HepG2 (cell line): ENCODE measurements at regions not wholly inside any gene's neighbourhood (a gene's known extent, or its start where the extent isn't known, plus 50 kb on each side); places are given as distances from the start of the nearest gene placed in this dataset.

Experiments used
- ATAC-seq: fragments of 200-7000 bp; cut with Tn5 transposase; 3 replicates; pipeline ENCODE4 v1.9.1; 2020; ENCODE audit warnings: mild to moderate bottlenecking, moderate library complexity
- BruUV-seq: library from RNA; stranded (reverse); fragments of 400-500 nt; replicated peaks from 2 replicates; lab custom pipeline; 2021; lab: Mats Ljungman, UMichigan
- CTCF ChIA-PET: fragments of 300-600 bp; formaldehyde crosslinking; extraction: SDS; loops from one replicate; lab custom pipeline; 2021; ENCODE audit warnings: low total read pairs, inconsistent platforms, low intra/inter-chr PET ratio; lab: Yijun Ruan, JAX
- POLR2A ChIA-PET: fragments of 350-600 bp; sonication (Branson Sonifier 250); formaldehyde crosslinking; loops from one replicate; lab custom pipeline; 2020; ENCODE audit warnings: antibody characterized with exemption, inconsistent platforms; lab: Yijun Ruan, JAX
- DNase-seq: peaks from one replicate; pipeline ENCODE4 v3.0.0-alpha.2; 2015; ENCODE audit warnings: low spot score
- FAIRE-seq: peaks from 3 replicates; lab custom pipeline; 2011; peaks lifted over from hg19 to GRCh38; lab: Jason Lieb, UNC
- H2AFZ ChIP-seq: one replicate; pipeline ENCODE4 v1.6.1; 2011; ENCODE audit warnings: low read length, inconsistent platforms
- H3K27ac ChIP-seq: fragments of 300-600 bp; 3 replicates; pipeline ENCODE4 v1.8.0; 2011; ENCODE audit warnings: mixed run types, mild to moderate bottlenecking, mixed read lengths, low read length, inconsistent platforms; ENCODE audit not compliant: insufficient read depth; ENCODE audit errors: extremely low read length
- H3K27me3 ChIP-seq, 2 experiments: fragments of 200-600 bp in 1 of 2; 2 replicates in 1 of 2; 3 replicates in 1 of 2; pipeline versions ENCODE4 v1.6.0 to v1.8.0; 2011; ENCODE audit warnings: low read length in 2 of 2, mild to moderate bottlenecking in 2 of 2, moderate library complexity in 2 of 2, inconsistent platforms in 1 of 2; ENCODE audit not compliant: insufficient read depth in 2 of 2, control insufficient read depth in 1 of 2
- H3K36me3 ChIP-seq, 2 experiments: fragments of 200-600 bp in 1 of 2; replicated peaks in 1 of 2; 2 replicates in 1 of 2; 3 replicates in 1 of 2; pipeline versions ENCODE4 v1.5.1 to v1.8.0; 2011; ENCODE audit warnings: low read length in 2 of 2, inconsistent platforms in 1 of 2; ENCODE audit not compliant: insufficient read depth in 2 of 2, control insufficient read depth in 1 of 2
- H3K4me1 ChIP-seq: 2 replicates; pipeline ENCODE4 v1.5.1; 2012; ENCODE audit warnings: low read length, inconsistent platforms; ENCODE audit not compliant: insufficient read depth
- H3K4me2 ChIP-seq: 2 replicates; pipeline ENCODE4 v1.6.0; 2011; ENCODE audit warnings: low read depth, low read length, inconsistent platforms
- H3K4me3 ChIP-seq, 3 experiments: fragments of 200-600 bp in 1 of 3; sonication (generic), shearing (Covaris generic) in 1 of 3; replicated peaks in 1 of 3; 2 replicates each; pipeline ENCODE4 v1.5.1; 2011 to 2016; ENCODE audit warnings: low read length in 3 of 3, inconsistent platforms in 2 of 3, low read depth in 2 of 3, mild to moderate bottlenecking in 2 of 3, control low read depth in 1 of 3, mixed read lengths in 1 of 3; ENCODE audit not compliant: insufficient read depth in 1 of 3
- H3K79me2 ChIP-seq: one replicate; pipeline ENCODE4 v1.6.1; 2011; ENCODE audit warnings: low read length, inconsistent platforms; ENCODE audit not compliant: insufficient read depth
- H3K9ac ChIP-seq: 2 replicates; pipeline ENCODE4 v1.6.0; 2011; ENCODE audit warnings: mild to moderate bottlenecking, low read depth, low read length, inconsistent platforms; ENCODE audit not compliant: insufficient read depth
- H3K9me3 ChIP-seq: 2 replicates; pipeline ENCODE4 v1.5.1; 2012; ENCODE audit warnings: mild to moderate bottlenecking, low read length
- H4K20me1 ChIP-seq: 2 replicates; pipeline ENCODE4 v1.6.0; 2011; ENCODE audit warnings: inconsistent platforms, mild to moderate bottlenecking, low read length, moderate library complexity; ENCODE audit not compliant: insufficient read depth
- AGO2 ChIP-seq: fragments of 200-400 bp; formaldehyde crosslinking; optimal IDR thresholded peaks from 2 replicates; pipeline ENCODE3; 2017; ENCODE audit warnings: mild to moderate bottlenecking, low read depth, low read length, moderate library complexity
- CREM ChIP-seq, 2 experiments: sonication (generic) in 1 of 2; formaldehyde crosslinking in 1 of 2; IDR thresholded peaks; 2 replicates each; pipeline versions ENCODE4 v1.4.0 to v1.6.1; 2016 to 2020; ENCODE audit warnings: antibody characterized with exemption in 1 of 2, mild to moderate bottlenecking in 1 of 2, missing genetic modification reagents in 1 of 2
- GATAD2A ChIP-seq: IDR thresholded peaks from 2 replicates; pipeline ENCODE4 v1.6.1; 2016
- HCFC1 ChIP-seq: fragments of 150-350 bp; IDR thresholded peaks from 2 replicates; pipeline ENCODE4 v1.6.1; 2014; ENCODE audit warnings: low read depth, low read length
- KDM4B ChIP-seq: sonication (generic); formaldehyde crosslinking; IDR thresholded peaks from 2 replicates; pipeline ENCODE4 v1.4.0; 2020; ENCODE audit warnings: missing genetic modification reagents
- MAZ ChIP-seq, 2 experiments: sonication (generic) in 1 of 2; formaldehyde crosslinking in 1 of 2; IDR thresholded peaks; 2 replicates each; pipeline versions ENCODE4 v1.5.0 to v1.6.1; 2012 to 2020; ENCODE audit warnings: low read depth in 2 of 2, mild to moderate bottlenecking in 2 of 2, borderline replicate concordance in 1 of 2, improper control_type of control experiment in 1 of 2, low read length in 1 of 2, missing genetic modification reagents in 1 of 2, moderate library complexity in 1 of 2
- MYNN ChIP-seq: sonication (generic); formaldehyde crosslinking; IDR thresholded peaks from 2 replicates; pipeline ENCODE4 v1.4.0; 2020; ENCODE audit warnings: mild to moderate bottlenecking, low read depth, missing genetic modification reagents
- NONO ChIP-seq, 2 experiments: fragments of 450-650 bp in 1 of 2; sonication (generic) in 1 of 2; formaldehyde crosslinking in 1 of 2; IDR thresholded peaks in 1 of 2; conservative IDR thresholded peaks in 1 of 2; 2 replicates each; pipeline versions ENCODE4 v1.6.1 to v1.8.0; 2017 to 2022; ENCODE audit warnings: mild to moderate bottlenecking in 1 of 2, missing genetic modification reagents in 1 of 2, moderate library complexity in 1 of 2
- PAF1 ChIP-seq: IDR thresholded peaks from 2 replicates; pipeline ENCODE4 v1.6.1; 2016; ENCODE audit warnings: missing genetic modification reagents, missing compliant biosample characterization
- PAX8 ChIP-seq: sonication (generic); formaldehyde crosslinking; IDR thresholded peaks from 2 replicates; pipeline ENCODE4 v1.8.0; 2022; ENCODE audit warnings: mild to moderate bottlenecking, missing genetic modification reagents, borderline replicate concordance
- RARA ChIP-seq: IDR thresholded peaks from 2 replicates; pipeline ENCODE4 v1.6.1; 2016; ENCODE audit warnings: missing genetic modification reagents, missing compliant biosample characterization
- RELA ChIP-seq: sonication (generic); formaldehyde crosslinking; IDR thresholded peaks from 2 replicates; pipeline ENCODE4 v1.4.0; 2020; ENCODE audit warnings: missing genetic modification reagents
- TBX2 ChIP-seq: sonication (generic); formaldehyde crosslinking; IDR thresholded peaks from 2 replicates; pipeline ENCODE4 v1.5.0; 2020; ENCODE audit warnings: missing genetic modification reagents, mild to moderate bottlenecking, borderline replicate concordance
- ZNF207 ChIP-seq: fragments of 450-650 bp; IDR thresholded peaks from 2 replicates; pipeline ENCODE4 v1.6.1; 2016; ENCODE audit warnings: antibody characterized with exemption, borderline replicate concordance
- ZNF317 ChIP-seq: sonication (generic); formaldehyde crosslinking; IDR thresholded peaks from 2 replicates; pipeline ENCODE4 v1.5.0; 2020; ENCODE audit warnings: mild to moderate bottlenecking, missing genetic modification reagents
- ZNF567 ChIP-seq: sonication (generic); formaldehyde crosslinking; IDR thresholded peaks from 2 replicates; pipeline ENCODE4 v1.8.1; 2023; ENCODE audit warnings: mild to moderate bottlenecking, missing genetic modification reagents, borderline replicate concordance
- WGBS: methylation state at CpG from one replicate; pipeline ENCODE4 v1.1.6; 2017; ENCODE audit warnings: low lambda C conversion rate; 5-methylcytosine and 5-hydroxymethylcytosine counted together
- in situ Hi-C: cut with HindIII; loops from 2 replicates; pipeline ENCODE4 v1.10.0; 2017; ENCODE audit warnings: low pct_unique_long_range_greater_than_20kb; ENCODE audit not compliant: extremely low pct_ligation_motif_present
- intact Hi-C: fragments of 100-400 bp; cut with micrococcal nuclease; formaldehyde crosslinking; loops from one replicate; pipeline ENCODE4 v1.10.0; 2022; ENCODE audit not compliant: unreplicated experiment
- TF ChIP-seq, protein P1 (sequence below): sonication (generic); formaldehyde crosslinking; IDR thresholded peaks from 2 replicates; pipeline ENCODE4 v1.8.1; 2023; ENCODE audit warnings: mild to moderate bottlenecking, missing genetic modification reagents
- TF ChIP-seq, protein P2 (sequence below): sonication (generic); formaldehyde crosslinking; IDR thresholded peaks from 2 replicates; pipeline ENCODE4 v1.8.0; 2022; ENCODE audit warnings: mild to moderate bottlenecking, missing genetic modification reagents; ENCODE audit not compliant: insufficient replicate concordance
- TF ChIP-seq, protein P3 (sequence below): fragments of 450-650 bp; IDR thresholded peaks from 2 replicates; pipeline ENCODE4 v1.6.1; 2016

DNA sequence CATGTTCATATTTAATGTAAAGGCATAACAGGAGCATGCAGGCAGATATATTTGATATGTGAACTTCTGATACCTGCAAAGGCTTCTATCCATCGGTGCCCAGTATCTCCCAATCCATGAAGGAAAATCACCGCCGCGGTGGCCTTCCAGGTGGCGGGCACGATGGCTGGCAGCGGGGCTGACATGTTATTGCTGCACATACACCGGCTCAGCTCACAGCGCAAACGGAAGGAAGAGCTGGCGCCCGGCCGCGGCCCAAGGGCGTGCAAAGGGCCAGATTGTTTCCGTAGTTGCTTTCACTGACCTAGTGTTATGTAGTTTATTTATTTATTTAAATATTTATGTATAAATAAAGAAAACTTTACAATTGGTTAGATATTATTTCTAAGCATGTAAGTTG is 322.7 kb upstream of the PITX2 start (continued):
- TF ChIP-seq ZNF207 (no peak), KDM4B (CRISPR knock-in tag) (no peak), CREM (IDR thresholded peaks at IDR 0.05) (no peak), CREM (CRISPR knock-in tag; IDR thresholded peaks at IDR 0.05) (no peak)
- TF ChIP-seq, protein P1, sequence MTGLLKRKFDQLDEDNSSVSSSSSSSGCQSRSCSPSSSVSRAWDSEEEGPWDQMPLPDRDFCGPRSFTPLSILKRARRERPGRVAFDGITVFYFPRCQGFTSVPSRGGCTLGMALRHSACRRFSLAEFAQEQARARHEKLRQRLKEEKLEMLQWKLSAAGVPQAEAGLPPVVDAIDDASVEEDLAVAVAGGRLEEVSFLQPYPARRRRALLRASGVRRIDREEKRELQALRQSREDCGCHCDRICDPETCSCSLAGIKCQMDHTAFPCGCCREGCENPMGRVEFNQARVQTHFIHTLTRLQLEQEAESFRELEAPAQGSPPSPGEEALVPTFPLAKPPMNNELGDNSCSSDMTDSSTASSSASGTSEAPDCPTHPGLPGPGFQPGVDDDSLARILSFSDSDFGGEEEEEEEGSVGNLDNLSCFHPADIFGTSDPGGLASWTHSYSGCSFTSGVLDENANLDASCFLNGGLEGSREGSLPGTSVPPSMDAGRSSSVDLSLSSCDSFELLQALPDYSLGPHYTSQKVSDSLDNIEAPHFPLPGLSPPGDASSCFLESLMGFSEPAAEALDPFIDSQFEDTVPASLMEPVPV = no peak
- TF ChIP-seq, all 625 proteins: peak for 0

DNA sequence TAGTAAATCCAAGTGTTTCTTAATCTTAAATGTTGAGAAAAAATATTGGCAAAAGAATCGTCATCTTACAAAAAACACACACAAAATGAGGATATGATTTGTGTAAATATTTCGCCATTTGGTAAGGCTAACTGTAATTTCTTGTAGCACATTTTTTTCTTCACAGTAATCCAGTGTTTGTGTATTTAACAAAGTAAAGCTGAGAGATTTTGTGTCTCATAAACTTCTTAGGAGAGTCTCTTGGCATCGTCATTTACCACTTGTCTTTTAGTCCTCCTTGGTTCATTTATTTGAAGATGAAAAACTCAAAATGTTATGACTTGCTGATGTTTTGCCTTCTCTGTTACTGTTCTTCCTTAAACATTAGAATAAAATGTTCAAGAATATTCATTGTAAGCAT is 326.7 kb upstream of the PITX2 start:
- no peak for FAIRE-seq
- POLR2A ChIA-PET = no interaction called here
- Histone ChIP-seq H3K79me2 (no peaks in the 10 kb centered on the region), H4K20me1 (0 out of 2 replicates have a peak, but pooled peaks cover 2% of the 10 kb centered on the region), H3K4me3 (no peak overlapping the region), H3K36me3 (no peaks in the 10 kb centered on the region), H3K27ac (no peak overlapping the region), H3K4me1 (no peaks in the 10 kb centered on the region), H2AFZ (no peak overlapping the region), H3K9ac (no peak overlapping the region), H3K4me2 (no peak overlapping the region), H3K9me3 (no peaks in the 10 kb centered on the region), H3K27me3 (no peaks in the 10 kb centered on the region)
- DNase-seq = no peak
- intact Hi-C loops (no loop called here), in situ Hi-C loops (no loop called here)
- CTCF ChIA-PET = no interaction called here
- ATAC-seq = no peak
- 3% methylated on average over 3 of the region's 3 CpGs for WGBS
- BruUV-seq = no TSS peak
- no peak for TF ChIP-seq HCFC1
- no peak for TF ChIP-seq PAF1 (CRISPR knock-in tag)
- no peak for TF ChIP-seq GATAD2A (CRISPR knock-in tag)
- no peak for TF ChIP-seq PAX8 (CRISPR knock-in tag)
- TF ChIP-seq ZNF567 (CRISPR knock-in tag) = no peak
- no peak for TF ChIP-seq ZNF317 (CRISPR knock-in tag)
- TF ChIP-seq NONO (IDR thresholded peaks at IDR 0.05) = no peak
- TF ChIP-seq NONO (CRISPR knock-in tag; conservative IDR thresholded peaks at IDR 0.05) = no peak
- TF ChIP-seq TBX2 (CRISPR knock-in tag) = no peak
- no peak for TF ChIP-seq MYNN (CRISPR knock-in tag)
- TF ChIP-seq, protein P2, sequence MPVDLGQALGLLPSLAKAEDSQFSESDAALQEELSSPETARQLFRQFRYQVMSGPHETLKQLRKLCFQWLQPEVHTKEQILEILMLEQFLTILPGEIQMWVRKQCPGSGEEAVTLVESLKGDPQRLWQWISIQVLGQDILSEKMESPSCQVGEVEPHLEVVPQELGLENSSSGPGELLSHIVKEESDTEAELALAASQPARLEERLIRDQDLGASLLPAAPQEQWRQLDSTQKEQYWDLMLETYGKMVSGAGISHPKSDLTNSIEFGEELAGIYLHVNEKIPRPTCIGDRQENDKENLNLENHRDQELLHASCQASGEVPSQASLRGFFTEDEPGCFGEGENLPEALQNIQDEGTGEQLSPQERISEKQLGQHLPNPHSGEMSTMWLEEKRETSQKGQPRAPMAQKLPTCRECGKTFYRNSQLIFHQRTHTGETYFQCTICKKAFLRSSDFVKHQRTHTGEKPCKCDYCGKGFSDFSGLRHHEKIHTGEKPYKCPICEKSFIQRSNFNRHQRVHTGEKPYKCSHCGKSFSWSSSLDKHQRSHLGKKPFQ (CRISPR knock-in tag) = no peak
- no peak for TF ChIP-seq AGO2
- no peak for TF ChIP-seq RELA (CRISPR knock-in tag)
- no peak for TF ChIP-seq MAZ (IDR thresholded peaks at IDR 0.05; ENCODE audit: borderline replicate concordance, low read depth, low read length)
- TF ChIP-seq MAZ (CRISPR knock-in tag; IDR thresholded peaks at IDR 0.05; ENCODE audit: low read depth) = no peak
- TF ChIP-seq RARA = no peak
- TF ChIP-seq, protein P3, sequence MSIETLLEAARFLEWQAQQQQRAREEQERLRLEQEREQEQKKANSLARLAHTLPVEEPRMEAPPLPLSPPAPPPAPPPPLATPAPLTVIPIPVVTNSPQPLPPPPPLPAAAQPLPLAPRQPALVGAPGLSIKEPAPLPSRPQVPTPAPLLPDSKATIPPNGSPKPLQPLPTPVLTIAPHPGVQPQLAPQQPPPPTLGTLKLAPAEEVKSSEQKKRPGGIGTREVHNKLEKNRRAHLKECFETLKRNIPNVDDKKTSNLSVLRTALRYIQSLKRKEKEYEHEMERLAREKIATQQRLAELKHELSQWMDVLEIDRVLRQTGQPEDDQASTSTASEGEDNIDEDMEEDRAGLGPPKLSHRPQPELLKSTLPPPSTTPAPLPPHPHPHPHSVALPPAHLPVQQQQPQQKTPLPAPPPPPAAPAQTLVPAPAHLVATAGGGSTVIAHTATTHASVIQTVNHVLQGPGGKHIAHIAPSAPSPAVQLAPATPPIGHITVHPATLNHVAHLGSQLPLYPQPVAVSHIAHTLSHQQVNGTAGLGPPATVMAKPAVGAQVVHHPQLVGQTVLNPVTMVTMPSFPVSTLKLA = no peak
